ENCODE measurements at regions not wholly inside any gene's neighbourhood (a gene's known extent, or its start where the extent isn't known, plus 50 kb on each side); places are given as distances from the start of the nearest gene placed in this dataset.

DNA sequence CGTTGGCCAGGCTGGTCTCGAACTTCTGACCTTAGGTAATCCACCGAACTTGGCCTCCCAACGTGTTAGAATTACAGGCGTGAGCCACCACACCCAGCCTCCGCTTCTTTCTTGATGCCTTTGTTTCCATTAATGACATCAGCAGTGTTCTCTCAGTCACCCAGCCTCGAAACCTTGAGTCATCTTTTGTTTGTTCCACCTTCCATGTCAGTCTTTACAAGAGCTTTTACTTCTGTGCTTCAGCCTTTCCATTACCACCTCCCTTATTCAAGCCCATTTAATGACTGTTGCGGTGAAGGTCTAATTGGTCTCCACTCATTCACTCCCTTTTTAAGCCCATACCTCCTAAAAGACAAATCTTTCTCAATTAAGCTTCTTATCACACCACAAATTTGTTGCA is 146.6 kb upstream of the ADGRL2 start:
- intact Hi-C loops (cut with DNase I), result no loop called here
- H3K9me3 ChIP-seq, result no peaks in the 10 kb centered on the region
- H3K27ac ChIP-seq, result no peak overlapping the region
- no peak for DNase-seq
- TF ChIP-seq, protein P1, sequence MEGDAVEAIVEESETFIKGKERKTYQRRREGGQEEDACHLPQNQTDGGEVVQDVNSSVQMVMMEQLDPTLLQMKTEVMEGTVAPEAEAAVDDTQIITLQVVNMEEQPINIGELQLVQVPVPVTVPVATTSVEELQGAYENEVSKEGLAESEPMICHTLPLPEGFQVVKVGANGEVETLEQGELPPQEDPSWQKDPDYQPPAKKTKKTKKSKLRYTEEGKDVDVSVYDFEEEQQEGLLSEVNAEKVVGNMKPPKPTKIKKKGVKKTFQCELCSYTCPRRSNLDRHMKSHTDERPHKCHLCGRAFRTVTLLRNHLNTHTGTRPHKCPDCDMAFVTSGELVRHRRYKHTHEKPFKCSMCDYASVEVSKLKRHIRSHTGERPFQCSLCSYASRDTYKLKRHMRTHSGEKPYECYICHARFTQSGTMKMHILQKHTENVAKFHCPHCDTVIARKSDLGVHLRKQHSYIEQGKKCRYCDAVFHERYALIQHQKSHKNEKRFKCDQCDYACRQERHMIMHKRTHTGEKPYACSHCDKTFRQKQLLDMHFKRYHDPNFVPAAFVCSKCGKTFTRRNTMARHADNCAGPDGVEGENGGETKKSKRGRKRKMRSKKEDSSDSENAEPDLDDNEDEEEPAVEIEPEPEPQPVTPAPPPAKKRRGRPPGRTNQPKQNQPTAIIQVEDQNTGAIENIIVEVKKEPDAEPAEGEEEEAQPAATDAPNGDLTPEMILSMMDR (IDR thresholded peaks at IDR 0.05), result no peak
- H3K27me3 ChIP-seq, result no peaks in the 10 kb centered on the region
- no peaks in the 10 kb centered on the region for H3K4me1 ChIP-seq
- no peak for ATAC-seq
- H3K4me3 ChIP-seq, result no peak overlapping the region
- no peaks in the 10 kb centered on the region for H3K36me3 ChIP-seq

GRCh38 chr1:81650776-81651175 is 150.0 kb upstream of the ADGRL2 start:
- intact Hi-C loops (cut with DNase I), result no loop called here

GRCh38 chr1:81635816-81636215 is 164.9 kb upstream of the ADGRL2 start:
- Histone ChIP-seq H3K36me3 (no peaks in the 10 kb centered on the region), H3K4me3 (no peak overlapping the region), H3K27ac (no peak overlapping the region), H3K9me3 (no peaks in the 10 kb centered on the region), H3K4me1 (no peaks in the 10 kb centered on the region), H3K27me3 (no peaks in the 10 kb centered on the region)
- TF ChIP-seq, protein P1 (IDR thresholded peaks at IDR 0.05), result no peak
- intact Hi-C loops (cut with DNase I), result no loop called here
- DNase-seq (no peak), ATAC-seq (no peak)

More at GRCh38 chr1:81650776-81651175, 150.0 kb upstream of the ADGRL2 start:
- TF ChIP-seq, protein P1 (IDR thresholded peaks at IDR 0.05), result no peak
- no peak overlapping the region for H3K27ac ChIP-seq
- no peaks in the 10 kb centered on the region for H3K4me1 ChIP-seq
- H3K9me3 ChIP-seq, result no peaks in the 10 kb centered on the region
- no peak overlapping the region for H3K4me3 ChIP-seq
- H3K36me3 ChIP-seq, result no peaks in the 10 kb centered on the region
- no peak for DNase-seq
- no peaks in the 10 kb centered on the region for H3K27me3 ChIP-seq
- no peak for ATAC-seq

DNA sequence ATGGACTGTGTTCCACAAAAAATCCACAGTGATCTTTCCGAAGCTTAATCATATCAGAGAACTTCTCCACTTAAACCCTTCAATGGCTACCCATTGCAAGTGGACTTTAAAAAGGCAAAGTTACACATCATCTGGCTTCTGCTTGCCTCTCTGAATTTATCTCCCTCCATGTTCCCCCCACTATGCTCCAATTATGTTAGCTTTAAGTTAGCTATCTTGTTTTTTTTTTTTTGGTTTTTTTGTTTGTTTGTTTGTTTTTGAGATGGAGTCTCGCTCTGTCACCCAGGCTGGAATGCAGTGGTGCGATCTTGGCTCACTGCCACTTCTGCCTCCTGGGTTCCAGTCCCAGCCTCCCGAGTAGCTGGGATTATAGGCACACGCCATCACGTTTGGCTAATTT is 166.4 kb upstream of the ADGRL2 start:
- Histone ChIP-seq H3K27ac (no peak overlapping the region), H3K4me3 (no peak overlapping the region), H3K36me3 (no peaks in the 10 kb centered on the region), H3K27me3 (no peaks in the 10 kb centered on the region), H3K4me1 (no peaks in the 10 kb centered on the region), H3K9me3 (no peaks in the 10 kb centered on the region)
- TF ChIP-seq, protein P1 (IDR thresholded peaks at IDR 0.05), result no peak
- DNase-seq, result no peak
- intact Hi-C loops (cut with DNase I), result no loop called here
- no peak for ATAC-seq

DNA sequence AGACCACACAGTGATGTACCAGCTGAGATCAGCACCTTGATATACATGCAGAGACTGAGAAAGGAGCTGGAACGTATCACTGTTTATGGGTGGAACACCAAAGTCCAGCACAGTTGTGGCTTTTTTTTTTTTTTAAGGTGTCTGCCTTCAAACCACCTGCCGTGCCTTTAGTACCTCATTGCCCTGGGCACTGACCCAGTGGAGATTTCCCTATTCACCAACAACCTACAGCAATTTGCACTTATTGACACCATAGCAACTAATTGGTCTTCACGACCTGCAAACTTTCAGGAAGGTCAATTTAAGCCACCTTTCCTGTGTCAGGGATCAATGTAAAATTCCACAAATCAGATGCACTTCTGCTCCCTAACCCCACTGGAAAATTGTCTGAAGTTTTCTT is 181.6 kb upstream of the ADGRL2 start:
- intact Hi-C loops (cut with DNase I), result no loop called here
- Histone ChIP-seq H3K27me3 (no peaks in the 10 kb centered on the region), H3K27ac (no peak overlapping the region), H3K4me3 (no peak overlapping the region), H3K4me1 (no peaks in the 10 kb centered on the region), H3K36me3 (no peaks in the 10 kb centered on the region), H3K9me3 (no peaks in the 10 kb centered on the region)
- TF ChIP-seq, protein P1 (IDR thresholded peaks at IDR 0.05), result no peak
- DNase-seq (no peak), ATAC-seq (no peak)

GRCh38 chr1:81618376-81618775 is 182.4 kb upstream of the ADGRL2 start:
- no peak overlapping the region for H3K27ac ChIP-seq

More at GRCh38 chr1:81618376-81618775, 182.4 kb upstream of the ADGRL2 start:
- H3K36me3 ChIP-seq, result no peaks in the 10 kb centered on the region
- TF ChIP-seq, protein P1 (IDR thresholded peaks at IDR 0.05), result no peak
- intact Hi-C loops (cut with DNase I), result no loop called here
- ATAC-seq (no peak), DNase-seq (no peak)
- H3K4me1 ChIP-seq, result no peaks in the 10 kb centered on the region
- H3K9me3 ChIP-seq, result no peaks in the 10 kb centered on the region
- H3K4me3 ChIP-seq, result no peak overlapping the region
- H3K27me3 ChIP-seq, result no peaks in the 10 kb centered on the region
